ENCODE measurements at regions not wholly inside any gene's neighbourhood (a gene's known extent, or its start where the extent isn't known, plus 50 kb on each side); places are given as distances from the start of the nearest gene placed in this dataset.

DNA sequence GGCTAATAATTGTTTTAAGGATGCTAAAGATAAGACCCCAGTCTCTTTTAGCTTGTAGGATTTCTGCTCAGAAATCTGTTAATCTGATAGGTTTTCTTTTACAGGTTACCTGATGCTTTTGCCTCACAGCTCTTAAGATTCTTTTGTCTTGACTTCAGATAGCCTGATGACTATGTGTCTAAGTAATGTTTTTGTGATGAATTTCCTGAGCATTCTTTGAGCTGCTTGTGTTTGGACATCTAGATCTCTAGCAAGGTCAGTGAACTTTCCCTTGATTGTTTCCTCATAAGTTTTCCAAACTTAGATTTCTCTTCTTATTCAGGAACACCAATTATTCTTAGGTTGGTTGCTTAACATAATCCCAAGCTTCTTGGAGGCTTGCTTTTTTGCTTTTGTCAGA lies 104.1 kb downstream of the ZNF518B start:
- Mint-ChIP-seq H3K27ac (no peak overlapping the region), H3K4me1 (ENCODE audit: low read depth) (no peaks in the 10 kb centered on the region), H3K9me3 (peaks cover 5% of the 10 kb centered on the region), H3K36me3 (ENCODE audit: low read depth) (no peaks in the 10 kb centered on the region), H3K27me3 (ENCODE audit: low read depth) (peaks cover 14% of the 10 kb centered on the region), H3K4me3 (no peak overlapping the region)
- CTCF ChIA-PET: no interaction called here
- intact Hi-C loops (cut with micrococcal nuclease): no loop called here
- DNase-seq: no peak

DNA sequence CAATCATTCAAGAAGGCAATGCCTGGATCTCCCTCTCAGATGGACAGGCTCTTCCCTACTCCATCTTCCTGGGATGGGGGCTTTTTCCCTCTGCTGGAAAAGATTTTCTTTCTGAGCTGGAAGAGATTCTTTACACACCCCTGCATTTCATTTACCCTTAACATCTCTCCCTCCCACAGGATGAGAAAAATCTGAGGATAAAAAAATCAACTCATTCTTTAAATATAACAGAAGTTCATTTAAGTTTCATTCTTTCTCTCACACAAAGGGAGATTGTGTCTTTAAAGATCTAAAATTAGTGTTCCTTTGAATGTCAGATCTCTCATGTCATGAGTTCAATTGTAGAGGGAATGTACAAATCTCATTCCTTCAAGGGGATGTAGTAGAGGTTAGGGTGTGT lies 109.0 kb downstream of the ZNF518B start:
- H3K4me1 Mint-ChIP-seq (ENCODE audit: low read depth): no peaks in the 10 kb centered on the region
- intact Hi-C loops (cut with micrococcal nuclease): no loop called here
- CTCF ChIA-PET: no interaction called here
- no peaks in the 10 kb centered on the region for H3K36me3 Mint-ChIP-seq (ENCODE audit: low read depth)
- no peak overlapping the region for H3K27ac Mint-ChIP-seq
- H3K4me3 Mint-ChIP-seq: no peak overlapping the region
- peaks cover 5% of the 10 kb centered on the region for H3K9me3 Mint-ChIP-seq
- peaks cover 4% of the 10 kb centered on the region for H3K27me3 Mint-ChIP-seq (ENCODE audit: low read depth)
- DNase-seq: no peak

DNA sequence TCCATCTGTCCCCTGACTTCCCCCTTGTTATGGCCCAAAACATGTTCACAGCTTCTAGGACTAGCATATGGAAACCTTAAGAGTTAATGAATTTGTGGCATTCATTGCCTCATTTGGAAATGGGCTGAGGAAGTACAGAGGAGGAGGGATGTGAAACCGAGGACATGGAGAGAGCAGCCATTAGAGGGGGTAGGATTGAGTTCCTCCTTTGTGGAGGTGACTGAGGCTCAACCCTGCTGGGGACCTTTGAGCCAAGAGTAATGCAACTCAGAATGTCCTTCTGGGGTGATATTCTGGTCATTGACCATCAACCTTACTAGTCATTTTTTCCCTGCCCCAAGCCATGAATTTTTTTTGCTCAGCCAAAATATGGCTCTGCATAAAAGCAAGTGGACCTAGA lies 109.4 kb downstream of the ZNF518B start:
- no peaks in the 10 kb centered on the region for H3K36me3 Mint-ChIP-seq (ENCODE audit: low read depth)
- no peaks in the 10 kb centered on the region for H3K4me1 Mint-ChIP-seq (ENCODE audit: low read depth)
- peaks cover 3% of the 10 kb centered on the region for H3K27me3 Mint-ChIP-seq (ENCODE audit: low read depth)
- H3K9me3 Mint-ChIP-seq: peaks cover 3% of the 10 kb centered on the region
- DNase-seq: no peak
- CTCF ChIA-PET: no interaction called here
- no peak overlapping the region for H3K4me3 Mint-ChIP-seq
- intact Hi-C loops (cut with micrococcal nuclease): no loop called here
- H3K27ac Mint-ChIP-seq: no peak overlapping the region

DNA sequence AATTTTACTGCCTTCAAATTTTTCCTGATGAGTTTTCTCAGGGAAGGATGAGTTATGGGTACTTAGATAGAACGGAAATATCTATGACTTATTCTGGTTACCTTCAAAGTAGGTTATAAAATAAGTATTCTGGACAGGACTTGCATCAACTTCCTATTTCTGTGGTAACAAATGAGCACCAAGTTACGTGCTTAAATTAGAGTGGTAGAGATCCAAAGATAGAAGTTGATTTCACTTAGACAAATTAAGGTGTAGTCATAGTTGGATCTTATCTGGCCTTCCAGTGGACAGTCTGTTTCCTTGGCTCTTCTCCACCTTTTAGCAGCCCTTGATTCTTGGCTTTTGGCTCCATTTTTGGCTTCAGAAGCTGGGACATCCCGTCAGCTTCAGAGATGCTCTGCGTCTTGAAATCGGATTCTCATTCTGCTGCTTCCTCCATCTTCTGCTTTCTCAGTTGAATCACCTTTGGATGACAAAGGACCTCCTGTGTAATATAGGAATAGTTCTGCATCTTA lies 109.9 kb downstream of the ZNF518B start:
- Mint-ChIP-seq H3K4me1 (ENCODE audit: low read depth) (no peaks in the 10 kb centered on the region), H3K36me3 (ENCODE audit: low read depth) (no peaks in the 10 kb centered on the region), H3K27me3 (ENCODE audit: low read depth) (no peaks in the 10 kb centered on the region), H3K9me3 (no peaks in the 10 kb centered on the region), H3K4me3 (no peak overlapping the region), H3K27ac (no peak overlapping the region)
- CTCF ChIA-PET: no interaction called here
- intact Hi-C loops (cut with micrococcal nuclease): no loop called here
- no peak for DNase-seq

DNA sequence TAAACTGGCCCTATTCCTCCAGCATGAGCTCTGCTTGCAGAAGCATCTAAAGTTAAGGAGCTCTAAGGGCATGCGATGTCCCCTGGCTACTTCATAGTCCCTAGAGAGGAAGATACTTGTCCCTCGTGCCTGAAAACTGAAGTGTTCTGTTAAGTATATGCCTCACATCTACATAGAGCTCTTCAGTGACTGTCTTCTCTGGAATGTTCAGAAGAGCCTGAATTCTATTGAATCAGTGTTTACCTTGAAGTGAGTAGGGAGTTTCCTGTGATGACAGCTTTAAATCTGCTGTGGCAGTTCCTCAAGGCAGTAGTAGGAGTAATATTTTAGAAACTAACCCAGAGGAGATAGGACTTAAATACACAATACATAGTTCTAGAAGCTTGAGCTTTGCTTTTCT lies 111.2 kb downstream of the ZNF518B start:
- Mint-ChIP-seq H3K27me3 (ENCODE audit: low read depth) (no peaks in the 10 kb centered on the region), H3K4me1 (ENCODE audit: low read depth) (no peaks in the 10 kb centered on the region), H3K36me3 (ENCODE audit: low read depth) (no peaks in the 10 kb centered on the region), H3K9me3 (no peaks in the 10 kb centered on the region), H3K27ac (no peak overlapping the region), H3K4me3 (no peak overlapping the region)
- CTCF ChIA-PET: interaction anchor here (1.3 kb wide), 1 partner anchor 13 kb away, joined by 4 read pairs; no protein-coding TSS in a partner anchor
- DNase-seq: no peak
- intact Hi-C loops (cut with micrococcal nuclease): no loop called here

DNA sequence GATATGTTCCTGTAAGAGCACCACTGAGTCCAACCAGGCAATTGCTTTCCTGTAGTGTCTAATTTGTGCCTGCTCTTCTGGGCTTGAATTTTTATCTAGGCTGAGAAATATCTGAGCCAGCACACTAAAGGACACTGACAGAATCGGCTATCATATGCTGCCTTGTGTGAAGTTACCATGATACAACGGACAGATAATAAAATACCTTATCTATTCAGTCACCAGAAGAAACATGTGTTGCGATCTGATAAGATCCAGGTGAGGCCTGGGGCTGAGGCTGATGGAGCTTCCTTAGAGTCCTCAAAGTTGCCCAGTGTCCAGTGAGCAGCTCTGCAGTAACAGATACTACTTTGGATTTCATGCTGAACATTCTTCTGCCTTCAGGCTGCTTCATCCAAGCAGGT lies 111.8 kb downstream of the ZNF518B start:
- no peak overlapping the region for H3K27ac Mint-ChIP-seq
- CTCF ChIA-PET: interaction anchor here (1.3 kb wide), 1 partner anchor 14 kb away, joined by 4 read pairs; no protein-coding TSS in a partner anchor
- DNase-seq: no peak
- no peaks in the 10 kb centered on the region for H3K27me3 Mint-ChIP-seq (ENCODE audit: low read depth)
- no peaks in the 10 kb centered on the region for H3K4me1 Mint-ChIP-seq (ENCODE audit: low read depth)
- H3K36me3 Mint-ChIP-seq (ENCODE audit: low read depth): no peaks in the 10 kb centered on the region
- H3K4me3 Mint-ChIP-seq: no peak overlapping the region
- H3K9me3 Mint-ChIP-seq: no peaks in the 10 kb centered on the region
- intact Hi-C loops (cut with micrococcal nuclease): no loop called here

DNA sequence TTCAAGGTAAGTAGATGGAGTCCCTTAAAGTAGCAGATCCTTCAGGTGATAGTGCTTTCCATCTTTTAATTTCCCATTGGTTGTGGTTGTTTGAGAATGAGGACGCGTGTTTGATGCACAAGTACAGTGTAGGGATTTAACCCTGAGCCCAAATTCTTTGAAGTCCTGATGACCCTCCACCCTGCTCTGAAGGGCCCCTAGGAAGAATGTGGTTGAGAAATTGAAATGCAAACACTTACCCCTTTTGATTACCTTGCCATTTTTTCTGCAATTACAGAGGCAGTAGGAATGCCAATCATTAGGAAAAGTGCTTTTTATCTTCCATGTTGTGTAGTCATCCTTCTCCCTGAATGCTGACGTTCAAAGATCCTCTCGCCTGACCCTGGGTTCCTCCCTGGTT lies 112.4 kb downstream of the ZNF518B start:
- H3K27me3 Mint-ChIP-seq (ENCODE audit: low read depth): no peaks in the 10 kb centered on the region
- no peak overlapping the region for H3K4me3 Mint-ChIP-seq
- CTCF ChIA-PET: no interaction called here
- no peaks in the 10 kb centered on the region for H3K9me3 Mint-ChIP-seq
- H3K27ac Mint-ChIP-seq: no peak overlapping the region
- H3K4me1 Mint-ChIP-seq (ENCODE audit: low read depth): no peaks in the 10 kb centered on the region
- no peak for DNase-seq
- intact Hi-C loops (cut with micrococcal nuclease): no loop called here
- no peaks in the 10 kb centered on the region for H3K36me3 Mint-ChIP-seq (ENCODE audit: low read depth)

DNA sequence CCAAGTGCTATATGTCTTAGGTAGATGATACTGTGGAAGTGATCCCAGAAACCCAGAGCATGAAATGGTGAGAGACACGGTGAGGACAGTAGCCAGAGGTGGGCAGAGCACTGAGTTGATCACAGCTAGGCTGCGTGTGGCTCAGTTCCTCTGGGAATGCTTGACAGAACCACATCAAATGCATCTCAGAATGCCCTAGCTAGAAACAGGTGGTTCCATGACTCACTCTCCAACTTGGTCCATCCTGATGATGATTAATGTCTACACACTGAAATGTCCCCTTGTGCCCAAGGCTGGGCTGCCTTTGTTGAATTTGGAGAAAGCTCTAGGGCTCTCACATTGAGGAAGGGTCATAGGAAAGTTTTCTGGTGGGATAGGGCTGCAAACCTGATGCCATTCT lies 113.6 kb downstream of the ZNF518B start:
- Mint-ChIP-seq H3K4me3 (no peak overlapping the region), H3K4me1 (ENCODE audit: low read depth) (no peaks in the 10 kb centered on the region), H3K27ac (no peak overlapping the region), H3K27me3 (ENCODE audit: low read depth) (no peaks in the 10 kb centered on the region), H3K36me3 (ENCODE audit: low read depth) (no peaks in the 10 kb centered on the region), H3K9me3 (no peaks in the 10 kb centered on the region)
- DNase-seq: no peak
- intact Hi-C loops (cut with micrococcal nuclease): no loop called here
- CTCF ChIA-PET: no interaction called here

DNA sequence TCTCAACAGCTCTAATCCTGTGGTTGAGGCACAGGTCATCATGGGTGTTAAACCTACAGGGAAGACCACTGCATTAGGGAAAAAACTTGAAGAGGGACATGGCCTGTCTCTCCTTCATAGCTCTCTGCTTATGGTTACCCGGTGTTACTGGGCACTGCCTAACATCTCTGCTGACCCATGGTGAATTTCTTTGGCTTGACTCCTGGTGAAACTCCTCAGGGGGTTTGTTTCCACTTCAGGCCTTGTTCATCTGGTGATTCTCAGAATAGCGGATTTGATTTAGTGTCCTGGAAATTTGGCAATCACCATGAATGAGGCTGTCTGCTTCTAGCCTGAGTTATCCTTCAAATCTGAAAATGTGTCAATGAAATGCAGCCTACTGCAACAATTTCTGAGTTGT lies 114.4 kb downstream of the ZNF518B start:
- CTCF ChIA-PET: interaction anchor here (0.6 kb wide), 1 partner anchor 17 kb away, joined by 3 read pairs; no protein-coding TSS in a partner anchor
- Mint-ChIP-seq H3K36me3 (ENCODE audit: low read depth) (no peaks in the 10 kb centered on the region), H3K4me1 (ENCODE audit: low read depth) (no peaks in the 10 kb centered on the region), H3K9me3 (no peaks in the 10 kb centered on the region), H3K27me3 (ENCODE audit: low read depth) (no peaks in the 10 kb centered on the region), H3K4me3 (no peak overlapping the region), H3K27ac (no peak overlapping the region)
- no peak for DNase-seq
- intact Hi-C loops (cut with micrococcal nuclease): no loop called here

DNA sequence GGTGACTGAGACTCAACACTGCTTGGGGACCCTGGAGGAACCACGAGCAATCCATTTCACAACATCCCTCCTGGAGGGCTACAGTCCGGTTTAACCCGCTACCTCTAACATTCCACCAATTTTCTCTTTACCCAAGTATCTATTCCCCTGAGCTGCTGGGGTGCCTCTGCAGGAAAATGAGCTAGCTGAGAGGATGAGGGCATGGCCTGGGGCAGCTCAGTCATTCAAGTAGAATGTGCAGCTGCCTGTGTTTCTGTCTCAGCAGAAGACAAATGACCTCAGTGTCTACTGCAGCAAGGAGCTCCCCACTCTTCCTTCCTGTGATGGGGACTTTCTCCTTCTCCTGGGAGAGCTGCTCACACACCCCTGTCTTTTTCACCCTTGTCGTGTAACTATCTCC lies 120.8 kb downstream of the ZNF518B start:
- Mint-ChIP-seq H3K27ac (no peak overlapping the region), H3K9me3 (no peaks in the 10 kb centered on the region), H3K36me3 (ENCODE audit: low read depth) (no peaks in the 10 kb centered on the region), H3K27me3 (ENCODE audit: low read depth) (peaks cover 10% of the 10 kb centered on the region), H3K4me3 (no peak overlapping the region), H3K4me1 (ENCODE audit: low read depth) (no peaks in the 10 kb centered on the region)
- no peak for DNase-seq
- CTCF ChIA-PET: interaction anchor here (1.2 kb wide), 1 partner anchor 17 kb away, joined by 3 read pairs; no protein-coding TSS in a partner anchor
- intact Hi-C loops (cut with micrococcal nuclease): no loop called here

DNA sequence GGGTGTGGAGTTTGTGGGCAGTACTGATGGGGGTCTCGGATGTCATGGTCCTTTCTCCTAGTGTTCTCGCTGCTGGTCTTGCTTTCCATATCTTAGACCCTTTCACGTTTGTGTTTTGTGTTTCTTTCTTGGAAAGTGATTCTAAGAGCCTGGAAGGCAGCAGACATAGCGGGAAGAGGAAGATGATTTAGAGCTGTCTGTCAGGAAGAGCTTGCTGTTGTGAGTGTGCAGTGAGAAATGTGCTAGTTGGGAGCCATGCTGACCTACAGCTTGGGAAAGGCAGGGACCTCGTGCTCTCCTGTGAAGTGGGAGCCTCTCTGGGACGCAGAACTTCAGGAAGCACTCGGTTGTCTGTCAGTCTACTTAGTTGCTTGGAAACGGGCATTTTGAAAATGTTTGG lies 122.2 kb downstream of the ZNF518B start:
- Mint-ChIP-seq H3K4me3 (no peak overlapping the region), H3K36me3 (ENCODE audit: low read depth) (no peaks in the 10 kb centered on the region), H3K27ac (no peak overlapping the region), H3K9me3 (no peaks in the 10 kb centered on the region), H3K27me3 (ENCODE audit: low read depth) (peaks cover 13% of the 10 kb centered on the region), H3K4me1 (ENCODE audit: low read depth) (no peaks in the 10 kb centered on the region)
- intact Hi-C loops (cut with micrococcal nuclease): no loop called here
- CTCF ChIA-PET: no interaction called here
- DNase-seq: no peak

DNA sequence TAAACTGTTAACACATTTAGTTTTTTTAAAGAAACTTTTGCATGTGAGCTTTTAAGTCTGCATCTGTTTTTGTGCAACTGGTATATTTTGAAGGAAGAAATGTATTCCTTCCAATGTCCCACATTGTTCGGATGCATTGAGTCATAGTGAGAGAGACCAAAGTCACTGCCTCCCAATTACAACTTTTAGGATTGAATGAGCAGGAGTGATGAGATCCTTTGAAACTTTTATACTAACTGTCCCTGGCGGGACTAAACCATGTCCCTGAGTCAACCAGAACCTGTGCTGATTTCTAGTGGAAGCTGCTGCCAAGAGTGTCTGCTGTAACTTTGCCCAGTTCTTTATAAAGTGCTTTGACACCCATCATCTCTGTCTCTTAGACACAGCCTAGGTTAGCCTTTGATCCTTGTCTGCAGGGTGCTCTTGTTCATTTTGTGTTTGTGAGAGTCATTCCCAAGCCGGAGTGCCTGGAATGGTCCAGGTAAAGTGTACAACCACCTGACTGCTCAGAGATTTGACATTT lies 122.7 kb downstream of the ZNF518B start:
- Mint-ChIP-seq H3K4me3 (no peak overlapping the region), H3K27me3 (ENCODE audit: low read depth) (peaks cover 13% of the 10 kb centered on the region), H3K27ac (no peak overlapping the region), H3K9me3 (no peaks in the 10 kb centered on the region), H3K36me3 (ENCODE audit: low read depth) (no peaks in the 10 kb centered on the region), H3K4me1 (ENCODE audit: low read depth) (no peaks in the 10 kb centered on the region)
- CTCF ChIA-PET: no interaction called here
- no peak for DNase-seq
- intact Hi-C loops (cut with micrococcal nuclease): no loop called here

DNA sequence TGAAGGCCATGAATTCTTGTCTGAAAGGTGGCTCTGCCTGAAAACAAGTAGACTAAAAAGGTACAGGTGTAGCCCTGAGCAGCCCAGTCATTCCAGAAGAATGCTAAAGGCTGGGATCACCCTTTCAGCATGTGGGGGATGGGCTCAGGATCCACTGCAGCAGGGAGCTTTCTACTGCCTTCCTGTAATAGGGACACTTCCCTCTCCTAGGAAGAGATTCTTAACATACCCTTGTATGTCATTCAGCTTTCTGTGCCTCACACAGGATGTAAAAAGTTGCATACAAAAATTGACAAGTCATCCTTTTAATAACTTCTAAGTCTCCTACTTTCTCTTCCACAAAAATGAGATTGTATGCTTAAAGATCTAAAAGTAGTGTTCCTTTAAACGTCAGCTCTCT lies 123.3 kb downstream of the ZNF518B start:
- Mint-ChIP-seq H3K27me3 (ENCODE audit: low read depth) (peaks cover 13% of the 10 kb centered on the region), H3K36me3 (ENCODE audit: low read depth) (no peaks in the 10 kb centered on the region), H3K4me3 (no peak overlapping the region), H3K9me3 (no peaks in the 10 kb centered on the region), H3K27ac (no peak overlapping the region), H3K4me1 (ENCODE audit: low read depth) (no peaks in the 10 kb centered on the region)
- DNase-seq: no peak
- intact Hi-C loops (cut with micrococcal nuclease): no loop called here
- CTCF ChIA-PET: no interaction called here
